HG03354 (cell line): ENCODE measurements at regions not wholly inside any gene's neighbourhood (a gene's known extent, or its start where the extent isn't known, plus 50 kb on each side); places are given as distances from the start of the nearest gene placed in this dataset.
"Not testable (repeated sequence)": the region's sequence is repeated elsewhere in the genome, so short reads cannot be mapped to it uniquely, and the experiment has no call there.

Experiments used
- ATAC-seq: cut with Tn5 transposase; IDR thresholded peaks from one replicate; pipeline ENCODE4 v1.9.1; 2021; ENCODE audit warnings: mild to moderate bottlenecking; ENCODE audit not compliant: unreplicated experiment, poor library complexity, severe bottlenecking

DNA sequence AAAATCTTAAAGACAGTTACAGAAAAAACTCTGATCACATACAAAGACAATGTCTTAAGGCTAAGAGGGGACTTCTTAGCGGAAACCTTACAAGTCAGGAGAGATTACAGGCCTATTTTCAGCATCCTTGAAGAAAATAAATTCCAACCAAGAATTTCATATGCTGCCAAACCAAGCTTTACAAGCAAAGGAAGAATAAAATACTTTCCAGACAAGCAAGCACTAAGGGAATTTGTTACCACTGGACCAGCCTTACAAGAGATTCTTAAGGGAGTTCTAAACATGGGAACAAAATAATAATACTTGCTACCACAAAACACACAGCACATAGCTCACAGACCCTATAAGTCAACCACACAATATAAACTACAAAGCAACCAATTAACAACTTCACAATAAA lies 255.8 kb upstream of the ZFP42 start:
- ATAC-seq: no peak

DNA sequence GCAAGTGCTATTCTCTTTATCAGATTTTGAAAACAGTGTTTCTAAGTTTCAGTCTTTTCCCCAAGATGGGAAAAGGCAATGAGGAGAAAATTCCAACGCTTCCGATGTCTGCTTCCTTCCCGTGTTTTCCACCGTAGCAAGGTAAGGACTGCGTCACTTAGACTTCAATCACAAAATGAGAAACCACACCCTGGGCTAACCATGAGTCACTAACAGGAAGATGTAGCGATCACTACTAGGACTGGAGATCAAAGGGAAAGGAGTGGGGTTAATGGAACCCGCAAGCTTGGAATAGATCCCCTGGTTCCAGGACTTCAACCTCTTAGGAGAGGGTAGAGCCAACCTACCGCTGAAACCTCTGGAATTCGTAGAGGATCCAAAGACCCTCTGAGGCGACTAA lies 250.7 kb upstream of the ZFP42 start:
- no peak for ATAC-seq

GRCh38 chr4:187750652-187751051 lies 244.9 kb upstream of the ZFP42 start:
- not testable (repeated sequence) for ATAC-seq

DNA sequence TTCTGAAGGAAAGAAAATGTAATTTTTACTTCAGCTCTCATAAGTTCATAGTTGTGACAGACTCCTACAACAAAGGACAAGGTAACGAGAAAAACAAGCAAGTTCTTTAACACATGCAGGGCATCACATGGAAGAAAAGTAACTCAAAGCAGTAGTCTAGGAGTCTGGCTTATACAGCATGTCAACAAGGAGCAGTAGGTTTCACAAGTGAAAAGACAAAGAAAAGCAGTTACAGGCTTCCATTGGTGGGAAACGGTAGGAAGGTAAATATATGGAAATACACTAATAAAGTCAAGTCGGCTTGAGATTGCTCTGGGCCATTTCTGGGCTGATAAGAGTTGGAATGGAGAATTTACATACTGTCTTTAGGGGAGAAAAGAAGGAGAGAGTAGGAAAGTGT lies 228.4 kb upstream of the ZFP42 start:
- ATAC-seq: no peak

DNA sequence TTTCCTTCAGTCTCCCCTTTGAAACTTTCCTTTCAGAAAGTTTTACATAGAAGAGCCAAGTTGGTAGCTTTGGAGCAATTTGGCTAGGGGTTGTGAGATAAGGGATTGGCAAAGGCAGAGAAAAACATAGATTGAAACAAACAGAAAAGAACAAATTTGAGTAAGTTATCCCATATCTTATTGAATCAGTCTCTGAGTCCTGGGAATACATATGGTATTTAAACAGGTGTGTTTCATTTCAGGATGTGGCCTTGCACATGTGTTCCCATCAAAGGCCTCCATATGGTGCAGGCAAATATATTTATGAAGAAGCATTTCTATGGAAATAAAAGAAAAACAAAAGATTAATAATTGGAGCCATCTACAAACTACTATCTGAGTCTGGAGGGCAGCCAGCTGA lies 227.9 kb upstream of the ZFP42 start:
- no peak for ATAC-seq

- no peak for ATAC-seq
Measured at GRCh38 chr4:187770345-187770744, 225.2 kb upstream of the ZFP42 start.

GRCh38 chr4:187777954-187778353 lies 217.6 kb upstream of the ZFP42 start:
- ATAC-seq: no peak

DNA sequence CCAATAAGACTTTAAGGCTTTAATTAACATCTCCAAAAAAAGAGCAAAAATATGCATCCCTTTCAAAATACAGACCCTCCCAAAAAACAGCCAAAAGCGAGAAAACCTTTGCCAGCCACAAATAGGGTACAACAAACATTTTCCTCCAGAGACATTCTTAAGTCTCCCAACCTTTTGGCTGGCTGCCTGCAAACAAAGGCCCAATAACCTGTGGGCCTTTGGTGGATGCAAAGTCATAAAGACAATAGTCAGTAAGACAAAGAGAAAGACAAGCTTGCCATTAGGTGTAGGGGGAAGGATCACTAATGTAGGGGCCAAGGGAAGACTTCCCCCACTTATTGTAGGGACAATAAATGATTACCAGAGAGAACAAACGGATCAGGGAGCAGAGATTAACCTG lies 215.5 kb upstream of the ZFP42 start:
- ATAC-seq: no peak

DNA sequence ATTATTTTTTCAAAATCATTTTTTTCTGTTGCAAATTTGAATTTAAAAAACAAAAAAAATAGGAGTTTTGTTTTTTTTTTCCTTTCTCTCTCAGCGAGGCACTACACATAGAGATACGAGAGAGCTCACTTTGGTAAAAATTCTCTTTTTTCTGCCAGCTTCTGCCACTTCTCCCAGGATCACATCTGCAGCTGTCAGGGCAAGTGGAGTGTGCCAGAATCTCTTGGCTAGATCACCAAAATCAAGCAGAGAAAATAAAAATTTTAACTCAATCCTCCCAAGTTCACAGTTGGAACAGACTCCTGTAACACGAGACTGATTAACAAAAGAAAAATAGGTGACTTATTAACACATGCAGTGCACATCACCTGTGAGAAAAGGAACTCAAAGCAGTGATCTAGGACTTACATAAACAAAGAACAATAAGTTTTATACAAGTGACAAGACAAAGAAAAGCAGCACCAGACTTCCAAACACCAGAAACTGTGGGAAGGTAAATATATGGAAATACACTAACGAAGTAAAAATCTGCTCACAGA lies 213.2 kb upstream of the ZFP42 start:
- no peak for ATAC-seq

- ATAC-seq: no peak
Measured at GRCh38 chr4:187786190-187786589, 209.4 kb upstream of the ZFP42 start.

DNA sequence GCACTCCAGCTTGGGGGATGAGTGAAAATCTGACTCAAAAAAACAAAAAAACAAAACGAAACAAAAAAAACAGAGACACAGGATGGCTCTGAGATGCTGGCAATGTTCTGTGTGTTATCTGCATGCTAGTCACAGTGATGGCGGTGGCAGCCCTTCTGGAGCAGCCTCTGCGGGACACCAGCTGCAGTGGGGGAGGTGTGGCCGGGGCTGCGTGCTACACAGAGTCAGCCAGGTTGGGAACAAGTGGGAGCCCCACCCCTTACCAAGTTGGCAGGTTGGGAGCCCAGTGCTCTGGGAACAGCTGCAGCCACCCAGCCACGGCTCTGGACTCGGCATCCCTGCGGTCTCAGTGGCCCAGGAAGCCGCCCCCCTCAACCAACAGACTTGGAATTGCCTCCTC lies 206.5 kb upstream of the ZFP42 start:
- no peak for ATAC-seq

GRCh38 chr4:187795737-187796136 lies 199.8 kb upstream of the ZFP42 start:
- ATAC-seq: no peak

GRCh38 chr4:187798385-187798784 lies 197.2 kb upstream of the ZFP42 start:
- ATAC-seq: no peak

DNA sequence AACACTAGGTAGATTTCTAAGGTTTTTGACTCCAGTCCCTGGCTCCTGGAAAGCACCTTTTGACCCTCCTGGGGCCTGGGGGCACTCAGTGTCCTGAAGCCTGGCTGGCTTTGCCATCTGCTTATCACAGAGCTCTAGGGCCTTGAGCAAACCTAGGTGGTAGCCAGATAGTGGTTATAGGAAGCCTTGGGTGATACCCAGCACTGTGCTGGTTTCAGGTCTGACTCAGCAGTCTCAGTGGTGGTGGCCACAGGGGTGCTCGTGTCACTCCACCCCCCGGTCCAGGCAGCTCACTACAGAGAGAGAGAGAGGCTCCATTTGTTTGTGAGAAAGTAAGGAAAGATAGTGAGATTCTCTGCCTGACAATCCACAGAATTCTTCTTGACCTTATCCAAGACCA lies 195.8 kb upstream of the ZFP42 start:
- no peak for ATAC-seq

DNA sequence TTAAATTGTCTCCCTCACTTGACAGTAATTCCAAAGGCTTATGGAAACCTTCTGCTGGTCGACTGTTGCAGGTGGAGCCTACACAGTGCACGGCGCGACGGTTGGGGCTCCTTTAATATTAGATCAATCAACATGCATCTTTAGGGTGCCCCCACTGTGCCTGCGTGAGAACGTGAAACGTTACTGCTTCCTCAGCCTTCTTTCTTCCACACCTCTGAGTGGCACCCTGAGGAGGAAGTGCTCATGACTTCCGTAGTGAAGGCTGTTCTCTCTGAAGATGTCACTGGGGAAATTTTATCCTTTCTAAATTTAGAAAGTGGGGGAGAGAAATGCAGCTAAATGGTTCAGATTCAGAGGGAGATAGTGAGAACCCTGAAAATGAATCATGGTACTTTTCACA lies 184.0 kb upstream of the ZFP42 start:
- ATAC-seq: no peak

DNA sequence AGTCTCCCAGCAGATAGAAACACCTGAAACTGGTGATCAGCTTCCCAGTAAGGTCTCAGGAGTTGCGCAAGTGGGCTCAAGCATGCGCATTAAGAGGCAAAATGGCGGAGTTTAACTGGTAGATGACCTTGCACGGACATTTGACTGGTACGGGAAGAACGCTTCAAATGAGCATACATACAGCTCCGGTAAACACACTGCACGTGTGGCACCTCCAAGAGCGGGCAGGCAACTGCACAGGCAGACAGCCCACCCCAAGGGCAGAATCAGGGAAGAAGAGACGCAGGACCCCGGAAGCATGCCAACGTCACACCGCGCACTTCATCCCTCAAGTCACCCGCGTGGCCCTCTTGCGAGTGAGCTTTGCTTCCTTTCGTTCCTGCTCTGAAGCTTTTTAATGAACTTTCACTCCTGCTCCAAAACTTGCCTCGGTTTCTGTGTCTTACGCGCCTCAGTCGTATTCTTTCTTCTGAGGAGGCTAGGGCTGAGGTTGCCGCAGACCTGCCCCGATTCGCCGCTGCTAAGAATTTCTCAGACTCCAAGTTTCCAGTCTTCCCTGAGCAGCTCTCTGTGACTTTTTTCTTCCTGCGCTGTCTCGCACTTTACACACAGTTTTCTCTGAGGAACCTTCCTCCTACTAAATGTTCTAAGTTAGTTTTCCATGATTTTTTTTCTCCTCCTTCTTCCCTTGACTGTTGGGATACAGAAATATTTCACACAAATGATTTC lies 180.7 kb upstream of the ZFP42 start:
- no peak for ATAC-seq

- ATAC-seq: no peak
Measured at GRCh38 chr4:187826725-187827124, 168.8 kb upstream of the ZFP42 start.

DNA sequence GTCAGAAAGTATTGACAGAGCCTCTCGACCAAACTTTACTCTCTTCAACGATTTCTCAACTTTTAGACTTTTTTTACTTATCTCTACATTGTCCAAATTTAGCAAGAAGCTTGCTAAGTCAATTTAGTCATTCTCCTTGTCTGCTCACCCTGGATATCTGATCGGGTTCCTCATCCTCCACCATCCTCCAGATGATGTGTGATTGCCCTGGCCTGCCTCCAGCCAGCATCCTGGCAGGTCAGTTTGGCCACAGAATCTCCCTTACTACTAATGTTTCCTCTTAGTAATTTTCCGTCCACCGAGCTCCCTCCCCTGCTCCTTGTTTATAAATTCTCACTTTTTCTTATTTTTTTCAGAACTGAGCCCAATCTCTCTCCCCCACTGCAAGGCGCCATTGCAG lies 167.9 kb upstream of the ZFP42 start:
- no peak for ATAC-seq

DNA sequence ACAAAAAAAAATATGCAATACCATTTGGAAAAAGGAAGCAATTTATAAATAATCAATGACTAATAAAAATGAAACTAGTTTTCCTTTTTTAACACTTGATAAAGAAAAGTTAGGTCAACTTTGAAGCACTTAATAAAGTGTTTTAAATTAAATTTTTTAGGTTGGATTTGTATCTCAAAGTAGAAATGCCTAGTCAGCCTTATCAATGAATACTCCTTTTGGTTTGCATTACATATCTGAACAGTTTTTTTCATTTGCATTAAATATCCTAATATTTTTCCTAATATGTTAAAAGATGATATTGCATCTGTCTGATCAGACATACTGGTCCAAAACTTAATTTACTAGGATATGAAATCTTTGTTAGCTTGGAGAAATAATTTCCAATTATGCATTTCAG lies 155.8 kb upstream of the ZFP42 start:
- no peak for ATAC-seq

GRCh38 chr4:187840814-187841213 lies 154.8 kb upstream of the ZFP42 start:
- no peak for ATAC-seq

DNA sequence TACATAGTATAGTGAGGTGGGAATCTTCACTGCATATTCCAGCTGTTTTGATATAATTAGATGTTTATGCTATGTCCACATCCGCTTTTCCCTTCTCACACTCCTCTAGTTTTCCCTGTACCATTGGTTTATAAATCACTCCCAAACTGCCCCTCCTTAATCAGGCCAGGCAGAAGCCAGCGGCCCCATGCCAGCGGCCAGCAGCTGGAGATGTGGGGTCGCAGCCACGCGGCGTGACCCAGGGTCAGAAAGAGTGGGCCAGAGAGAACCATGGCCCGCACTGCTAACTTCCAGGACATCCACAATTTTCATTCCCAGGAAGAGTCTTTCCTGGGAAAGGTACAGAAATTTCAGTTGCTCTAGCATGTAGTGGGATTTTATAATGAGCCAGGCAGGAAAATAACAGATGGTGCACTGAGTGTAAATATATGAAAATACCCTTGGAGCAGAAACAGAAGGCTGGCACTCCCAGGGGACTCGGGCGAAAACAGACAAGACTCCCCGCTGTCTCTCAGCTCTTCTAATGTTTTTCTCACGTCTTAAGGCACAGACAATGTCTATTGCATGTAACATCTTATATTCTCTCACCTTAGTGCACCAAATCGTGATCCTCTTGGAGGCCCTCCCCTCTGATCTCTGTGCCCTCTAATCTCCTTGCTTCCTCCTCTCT lies 145.9 kb upstream of the ZFP42 start:
- ATAC-seq: no peak
